ENCODE measurements at regions not wholly inside any gene's neighbourhood (a gene's known extent, or its start where the extent isn't known, plus 50 kb on each side); places are given as distances from the start of the nearest gene placed in this dataset.

DNA sequence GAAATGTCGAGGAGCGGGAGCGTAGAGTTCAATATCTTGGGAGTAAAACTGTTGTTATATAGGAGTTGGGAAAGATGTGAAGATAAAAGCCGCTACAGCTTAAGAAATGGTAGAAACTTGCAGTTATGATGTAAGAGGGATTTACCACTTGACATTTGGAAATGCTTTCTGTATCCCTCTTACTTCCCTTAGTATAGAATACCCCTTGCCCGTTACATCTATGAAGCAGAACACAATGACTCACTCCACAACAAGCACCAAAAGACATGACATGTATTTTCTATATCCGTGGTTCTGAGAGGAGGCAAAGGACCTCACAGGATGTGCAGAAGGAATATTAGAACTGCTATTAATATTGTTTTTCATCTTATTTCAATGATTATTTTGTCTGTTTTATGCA is 254.2 kb upstream of the NR2F2 start:
- no peak for DNase-seq (ENCODE audit: low read depth)
- no peak overlapping the region for H3K4me3 ChIP-seq (ENCODE audit: low read length)
- TF ChIP-seq, protein P1, sequence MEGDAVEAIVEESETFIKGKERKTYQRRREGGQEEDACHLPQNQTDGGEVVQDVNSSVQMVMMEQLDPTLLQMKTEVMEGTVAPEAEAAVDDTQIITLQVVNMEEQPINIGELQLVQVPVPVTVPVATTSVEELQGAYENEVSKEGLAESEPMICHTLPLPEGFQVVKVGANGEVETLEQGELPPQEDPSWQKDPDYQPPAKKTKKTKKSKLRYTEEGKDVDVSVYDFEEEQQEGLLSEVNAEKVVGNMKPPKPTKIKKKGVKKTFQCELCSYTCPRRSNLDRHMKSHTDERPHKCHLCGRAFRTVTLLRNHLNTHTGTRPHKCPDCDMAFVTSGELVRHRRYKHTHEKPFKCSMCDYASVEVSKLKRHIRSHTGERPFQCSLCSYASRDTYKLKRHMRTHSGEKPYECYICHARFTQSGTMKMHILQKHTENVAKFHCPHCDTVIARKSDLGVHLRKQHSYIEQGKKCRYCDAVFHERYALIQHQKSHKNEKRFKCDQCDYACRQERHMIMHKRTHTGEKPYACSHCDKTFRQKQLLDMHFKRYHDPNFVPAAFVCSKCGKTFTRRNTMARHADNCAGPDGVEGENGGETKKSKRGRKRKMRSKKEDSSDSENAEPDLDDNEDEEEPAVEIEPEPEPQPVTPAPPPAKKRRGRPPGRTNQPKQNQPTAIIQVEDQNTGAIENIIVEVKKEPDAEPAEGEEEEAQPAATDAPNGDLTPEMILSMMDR (conservative IDR thresholded peaks at IDR 0.05; ENCODE audit: low read depth, low read length) = no peak

DNA sequence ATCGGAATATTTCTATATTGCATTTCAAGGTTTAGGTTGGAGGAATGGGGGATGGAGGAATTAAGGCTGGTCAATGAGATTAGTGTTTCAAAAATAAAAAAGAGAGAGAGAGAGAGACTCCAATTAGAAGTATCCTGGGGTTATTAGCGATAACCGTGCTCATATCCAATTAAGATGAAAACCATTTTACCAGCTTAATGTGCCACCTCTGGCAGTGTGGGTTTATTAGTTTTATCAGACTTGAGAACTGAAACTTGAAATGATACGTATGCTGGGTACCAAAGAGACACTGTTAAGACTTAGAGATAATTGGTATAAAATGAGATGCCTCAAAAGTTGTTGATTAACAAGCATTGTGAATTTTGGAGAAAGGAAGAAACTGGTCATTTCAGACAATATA is 251.5 kb upstream of the NR2F2 start:
- H3K4me3 ChIP-seq (ENCODE audit: low read length) = no peak overlapping the region
- DNase-seq (ENCODE audit: low read depth) = no peak
- TF ChIP-seq, protein P1 (conservative IDR thresholded peaks at IDR 0.05; ENCODE audit: low read depth, low read length) = no peak

DNA sequence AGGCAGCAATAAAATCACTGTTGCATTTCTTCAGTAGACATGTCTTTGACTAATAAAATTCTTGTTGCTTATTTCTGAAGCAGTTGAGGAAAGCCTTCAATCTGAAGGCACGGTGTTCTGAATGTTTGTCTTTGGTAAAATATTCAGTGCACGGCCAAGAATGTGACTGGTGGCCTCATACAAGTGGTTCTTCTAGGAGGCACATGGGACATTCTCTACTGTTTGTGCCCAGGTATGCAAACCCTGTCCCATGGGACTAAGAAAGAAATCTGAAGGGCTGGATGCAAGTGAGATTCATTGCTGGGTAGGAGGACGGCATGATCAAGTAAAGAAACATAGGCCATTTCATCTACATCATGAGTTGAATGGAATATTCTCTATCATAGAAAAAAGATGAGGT is 250.6 kb upstream of the NR2F2 start:
- TF ChIP-seq, protein P1 (conservative IDR thresholded peaks at IDR 0.05; ENCODE audit: low read depth, low read length) = no peak
- no peak for DNase-seq (ENCODE audit: low read depth)
- H3K4me3 ChIP-seq (ENCODE audit: low read length) = no peak overlapping the region

DNA sequence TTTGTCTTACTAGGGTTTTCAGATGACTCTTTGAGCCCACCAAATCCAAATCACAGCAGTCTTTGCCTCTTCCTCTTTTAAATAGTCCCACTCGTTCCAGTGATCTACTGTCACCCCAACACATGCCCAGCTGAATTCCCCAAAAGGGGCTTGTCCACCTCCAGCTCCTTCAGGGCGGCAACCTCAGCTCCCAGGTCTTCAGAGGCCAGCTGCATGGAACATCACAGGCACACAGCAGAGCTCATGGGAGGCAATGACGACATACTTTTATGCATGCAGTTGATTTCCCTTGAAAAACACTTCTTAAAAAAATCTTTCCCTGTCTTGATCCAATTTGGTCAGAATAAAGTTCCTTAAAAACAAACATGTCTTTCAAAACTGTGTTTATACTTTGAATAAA is 244.3 kb upstream of the NR2F2 start:
- DNase-seq (ENCODE audit: low read depth) = no peak
- no peak overlapping the region for H3K4me3 ChIP-seq (ENCODE audit: low read length)
- TF ChIP-seq, protein P1 (conservative IDR thresholded peaks at IDR 0.05; ENCODE audit: low read depth, low read length) = no peak

DNA sequence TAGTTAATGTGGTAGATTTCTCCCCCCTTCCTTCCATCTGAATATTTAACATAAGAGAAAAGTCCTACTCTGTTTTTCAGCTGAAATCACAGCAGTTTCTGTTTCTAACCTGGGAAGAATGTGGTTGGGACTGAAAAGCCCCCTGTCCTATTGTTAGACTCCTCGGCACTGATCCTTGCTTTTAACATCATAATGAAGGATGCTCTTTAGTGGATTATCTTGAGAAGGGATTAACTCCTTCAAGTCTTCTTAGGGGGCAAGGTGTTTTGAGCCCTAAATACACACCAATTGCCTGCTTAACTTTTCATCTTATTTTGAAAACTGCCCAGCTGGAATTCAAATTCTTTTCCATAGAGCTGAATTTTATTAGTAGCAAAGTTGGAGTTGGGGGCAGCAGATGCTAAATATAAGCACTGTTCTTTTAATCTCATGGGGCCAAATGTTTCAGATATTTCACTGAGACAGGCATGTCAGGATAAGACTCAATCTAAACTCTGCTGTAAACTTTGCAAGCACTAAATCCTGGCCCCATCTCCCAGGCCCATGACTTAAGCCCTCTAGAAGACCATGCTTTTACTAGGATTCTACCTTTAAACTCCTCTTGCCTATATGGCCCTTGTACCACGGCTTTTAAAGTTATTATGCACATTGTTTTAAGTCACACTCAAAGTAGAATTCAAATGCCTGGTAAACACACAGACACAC is 243.2 kb upstream of the NR2F2 start:
- no peak for DNase-seq (ENCODE audit: low read depth)
- TF ChIP-seq, protein P1 (conservative IDR thresholded peaks at IDR 0.05; ENCODE audit: low read depth, low read length) = no peak
- H3K4me3 ChIP-seq (ENCODE audit: low read length) = no peak overlapping the region

DNA sequence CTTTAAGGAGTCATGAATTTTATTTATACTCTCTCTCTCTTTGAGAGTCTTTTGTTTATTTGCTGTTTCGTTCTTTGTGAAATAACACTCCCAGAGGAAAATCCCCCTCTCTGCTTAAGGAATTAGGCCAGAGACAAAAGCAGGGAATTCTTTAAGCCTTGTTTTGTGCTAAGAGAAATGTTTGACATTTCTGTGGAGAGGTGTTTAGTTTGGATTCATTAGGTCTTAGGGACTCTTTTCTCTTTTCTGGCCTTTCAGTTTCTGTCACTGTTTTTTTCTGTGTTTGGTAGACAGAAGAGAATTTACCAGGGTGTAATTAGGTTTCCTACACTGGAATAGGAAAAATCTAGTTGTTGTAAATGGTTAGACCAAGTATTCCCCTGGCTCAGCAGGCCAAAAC is 241.8 kb upstream of the NR2F2 start:
- TF ChIP-seq, protein P1 (conservative IDR thresholded peaks at IDR 0.05; ENCODE audit: low read depth, low read length) = no peak
- H3K4me3 ChIP-seq (ENCODE audit: low read length) = no peak overlapping the region
- no peak for DNase-seq (ENCODE audit: low read depth)

DNA sequence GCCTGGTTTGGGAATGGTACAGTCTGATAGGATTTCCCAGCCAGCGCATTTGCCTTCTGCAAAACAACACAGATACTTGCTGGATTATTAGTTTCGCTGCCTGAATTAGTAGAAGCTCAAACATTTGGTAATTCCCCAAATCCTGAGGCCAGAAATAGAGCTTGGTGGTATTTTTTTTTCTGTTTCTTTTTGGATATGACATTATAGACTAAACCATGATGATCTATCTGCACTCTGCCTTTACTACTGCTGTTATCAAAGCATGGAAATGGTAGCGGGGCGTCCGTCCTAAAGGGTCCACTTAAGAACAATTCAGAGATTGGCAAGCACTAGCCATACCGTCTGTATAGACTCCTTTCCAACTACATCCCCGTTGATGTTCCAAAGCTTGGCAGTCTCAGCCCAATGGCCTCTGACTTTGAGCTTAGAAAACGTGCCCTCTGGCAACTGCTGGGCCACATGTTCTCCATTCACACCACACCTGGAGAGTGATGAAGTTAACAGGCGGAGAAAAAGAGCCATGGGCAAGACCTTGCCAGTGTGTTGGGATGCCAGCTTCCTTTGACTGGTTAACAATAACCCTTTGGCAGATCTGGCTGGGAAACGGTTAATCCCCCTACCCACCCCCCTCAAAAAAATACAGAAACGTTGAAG is 241.0 kb upstream of the NR2F2 start:
- DNase-seq (ENCODE audit: low read depth) = no peak
- TF ChIP-seq, protein P1 (conservative IDR thresholded peaks at IDR 0.05; ENCODE audit: low read depth, low read length) = no peak
- no peak overlapping the region for H3K4me3 ChIP-seq (ENCODE audit: low read length)
